Caki2 (cell line): ENCODE measurements at regions not wholly inside any gene's neighbourhood (a gene's known extent, or its start where the extent isn't known, plus 50 kb on each side); places are given as distances from the start of the nearest gene placed in this dataset.

Source experiments
- DNase-seq: peaks from one replicate; pipeline ENCODE4 v3.0.0-alpha.2; 2015; ENCODE audit warnings: low read depth
- in situ Hi-C: cut with HindIII; loops from 2 replicates; pipeline ENCODE4 v1.10.0; 2016; ENCODE audit warnings: low sequenced_read_pairs, low pct_unique_long_range_greater_than_20kb, mixed read lengths

DNA sequence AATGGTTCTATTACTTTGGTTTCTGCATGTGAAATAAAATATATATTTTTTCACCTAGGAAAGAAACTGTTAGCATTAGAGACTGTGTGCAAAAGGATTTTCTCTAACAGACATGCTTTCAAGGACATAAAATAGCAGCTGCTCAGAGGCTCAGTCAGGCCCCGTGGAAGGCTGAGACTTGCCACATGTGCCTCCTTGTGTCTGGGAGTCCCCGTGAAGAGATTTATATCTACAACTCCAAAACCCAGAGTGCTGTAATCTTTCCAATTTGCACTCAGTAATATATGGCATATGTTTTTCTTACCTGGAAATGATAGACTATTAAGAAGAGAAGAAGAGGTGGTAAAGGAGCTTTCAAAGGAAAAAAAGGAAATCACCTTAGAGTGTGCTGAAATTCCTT, 371.6 kb upstream of the OBI1 start:
- in situ Hi-C loops, result no loop called here
- DNase-seq, result no peak

GRCh38 chr13:79018166-79018565, 359.2 kb upstream of the OBI1 start:
- no peak for DNase-seq
- in situ Hi-C loops, result no loop called here

DNA sequence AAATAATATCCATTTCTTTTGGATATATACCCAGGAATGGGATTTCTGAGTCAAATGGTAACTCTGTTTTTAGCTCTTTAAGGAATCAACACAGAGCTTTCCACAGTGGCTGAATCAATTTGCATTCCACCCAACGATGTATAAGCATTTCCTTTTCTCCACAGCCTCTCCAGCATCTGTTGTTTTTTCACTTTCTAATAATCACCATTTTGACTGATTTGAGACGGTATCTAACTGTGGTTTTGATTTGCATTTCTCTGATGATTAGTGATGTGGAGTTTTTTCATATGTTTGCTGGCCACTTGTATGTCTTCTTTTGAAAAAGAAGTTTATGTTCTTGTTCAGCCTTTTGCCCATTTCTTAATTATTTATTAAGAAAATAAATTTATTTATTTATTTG, 352.2 kb upstream of the OBI1 start:
- in situ Hi-C loops, result no loop called here
- no peak for DNase-seq

- no peak for DNase-seq
- in situ Hi-C loops, result no loop called here
These were observed 345.3 kb upstream of the OBI1 start for GRCh38 chr13:79003989-79004898.

DNA sequence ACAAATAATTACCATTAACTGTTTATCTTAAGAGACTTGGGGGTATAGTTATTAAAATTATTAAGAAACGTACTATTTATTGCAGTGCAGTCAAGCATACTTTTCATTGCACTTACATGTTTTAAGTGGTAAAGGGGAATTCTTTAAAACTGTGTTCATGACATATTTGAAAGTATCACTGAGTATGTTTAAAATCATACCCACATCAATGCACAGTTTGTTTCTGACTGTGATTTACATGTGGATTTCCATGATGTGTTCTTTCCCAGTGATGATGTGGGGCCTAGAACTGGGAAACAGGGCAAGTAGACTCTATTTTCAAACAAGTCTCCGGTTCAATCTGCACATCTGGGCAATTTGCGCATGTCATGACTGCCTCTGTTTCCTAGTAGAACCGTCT, 340.5 kb upstream of the OBI1 start:
- no peak for DNase-seq
- in situ Hi-C loops, result no loop called here

GRCh38 chr13:78998630-78999315, 339.8 kb upstream of the OBI1 start:
- DNase-seq, result no peak
- in situ Hi-C loops, result no loop called here

GRCh38 chr13:78997902-78998629, 339.1 kb upstream of the OBI1 start:
- in situ Hi-C loops, result no loop called here
- DNase-seq, result no peak

DNA sequence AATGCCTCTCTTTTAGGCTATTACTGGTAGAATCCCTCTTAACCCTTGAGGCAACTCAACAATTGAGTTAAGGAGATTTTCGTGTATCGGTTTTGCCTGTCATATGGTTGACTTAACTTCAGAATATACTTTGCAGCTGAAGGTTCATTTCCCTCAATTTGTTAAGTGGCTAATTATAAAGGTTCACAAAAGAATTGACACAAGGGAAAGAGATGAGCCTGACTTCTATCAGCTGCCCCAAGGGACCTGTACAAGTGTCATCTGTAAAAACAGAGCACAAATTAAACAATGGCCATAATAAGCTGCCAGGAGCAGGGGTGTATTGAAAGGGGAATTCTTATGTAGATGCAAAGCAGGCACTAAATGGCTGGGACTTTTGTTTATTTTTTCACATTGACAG, 334.8 kb upstream of the OBI1 start:
- no peak for DNase-seq

DNA sequence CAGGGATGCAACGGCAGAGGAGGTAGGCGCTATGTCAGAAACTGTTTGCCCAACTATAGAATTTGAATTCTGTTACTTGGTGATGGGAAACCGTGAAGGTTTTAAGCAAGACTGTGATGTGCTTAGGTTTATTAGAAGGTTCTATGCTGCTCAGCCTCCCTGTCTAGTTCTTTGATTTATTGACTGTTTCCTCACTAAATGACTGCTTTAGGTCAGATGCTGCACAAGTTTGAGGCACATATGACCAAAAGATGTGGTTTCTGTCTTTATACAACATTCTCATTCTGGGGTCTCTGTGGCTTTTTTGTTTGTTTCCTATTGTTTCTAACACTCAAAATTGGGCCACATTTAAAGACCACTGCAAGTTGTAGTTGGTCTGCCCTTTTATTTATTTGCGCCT, 323.0 kb upstream of the OBI1 start:
- in situ Hi-C loops, result no loop called here
- no peak for DNase-seq

More for the DNA sequence above, 334.8 kb upstream of the OBI1 start:
- in situ Hi-C loops, result no loop called here

GRCh38 chr13:78979349-78979748, 320.4 kb upstream of the OBI1 start:
- DNase-seq, result no peak
- in situ Hi-C loops, result no loop called here

- in situ Hi-C loops, result no loop called here
- DNase-seq, result peak; percentile 22
These were observed 319.5 kb upstream of the OBI1 start for GRCh38 chr13:78978381-78978998.

DNA sequence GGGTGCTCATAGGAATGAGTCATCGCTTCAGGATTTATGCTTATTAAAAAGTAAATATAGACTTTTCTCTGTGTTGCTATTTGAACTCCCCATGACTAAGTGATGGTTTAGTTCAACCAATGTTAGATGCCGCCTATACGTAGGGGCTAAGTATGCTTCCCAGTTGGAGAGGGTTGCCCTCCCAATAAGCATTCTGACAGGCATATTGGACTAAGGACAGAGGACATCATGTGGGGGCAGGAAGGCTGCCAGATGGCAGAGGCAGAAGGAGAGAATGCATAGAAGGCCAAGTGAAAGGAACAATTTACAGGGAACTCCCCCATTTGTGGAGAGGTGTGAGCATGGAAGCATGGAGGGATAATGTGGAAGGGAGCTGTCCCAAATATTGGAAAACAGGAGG, 318.4 kb upstream of the OBI1 start:
- in situ Hi-C loops, result no loop called here
- DNase-seq, result no peak

- DNase-seq, result no peak
- in situ Hi-C loops, result no loop called here
These were observed 317.7 kb upstream of the OBI1 start for GRCh38 chr13:78976696-78977095.

DNA sequence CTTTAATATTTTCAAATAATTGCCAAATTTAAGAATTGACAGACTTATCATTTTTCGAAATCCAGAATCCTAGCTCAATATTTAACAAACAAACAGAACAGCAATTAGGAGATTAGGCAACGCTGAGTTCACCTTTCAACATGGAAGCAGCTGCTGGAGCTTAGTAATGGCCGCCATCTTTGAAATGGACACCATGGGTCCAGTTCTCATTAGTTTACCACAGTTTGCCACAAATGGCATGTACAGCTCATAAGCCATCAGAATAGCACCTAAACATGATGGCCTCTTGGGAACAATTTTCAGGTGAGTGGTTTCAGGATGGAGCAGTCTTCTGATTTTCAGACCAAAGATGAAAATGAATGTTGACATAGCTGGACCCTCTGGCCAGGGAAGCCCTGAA, 313.6 kb upstream of the OBI1 start:
- in situ Hi-C loops, result no loop called here
- no peak for DNase-seq

DNA sequence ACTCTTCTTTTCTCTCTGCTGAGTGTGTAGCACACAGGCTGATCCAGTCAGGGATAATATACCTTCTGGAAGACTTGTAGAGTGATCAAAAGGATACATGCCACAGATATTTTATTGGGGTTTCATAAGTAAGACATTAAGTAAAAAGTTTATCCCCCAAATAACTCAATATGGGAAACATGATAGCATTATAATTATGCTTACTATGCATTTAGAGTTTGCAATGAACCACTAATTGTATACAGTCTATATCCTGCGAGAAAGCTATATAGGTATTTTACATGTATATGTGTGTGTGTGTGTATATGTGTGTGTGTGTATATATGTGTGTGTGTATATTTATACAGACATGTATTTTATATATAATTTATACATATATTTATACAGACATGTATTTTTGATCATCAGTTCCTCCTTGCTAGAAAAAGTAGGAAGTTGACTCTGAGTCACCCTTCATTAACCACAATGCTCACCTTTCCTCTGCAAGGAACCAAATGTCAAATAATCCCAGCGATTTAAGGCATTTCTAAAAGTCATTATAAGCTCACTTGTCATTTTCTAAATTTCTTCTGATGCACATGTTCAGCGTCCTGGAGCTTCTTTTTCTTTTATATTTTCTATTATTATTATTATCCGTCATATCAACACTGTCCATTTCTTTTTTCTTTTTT, 312.5 kb upstream of the OBI1 start:
- in situ Hi-C loops, result no loop called here
- DNase-seq, result no peak

- in situ Hi-C loops, result no loop called here
These were observed 301.9 kb upstream of the OBI1 start for GRCh38 chr13:78960881-78961280.

DNA sequence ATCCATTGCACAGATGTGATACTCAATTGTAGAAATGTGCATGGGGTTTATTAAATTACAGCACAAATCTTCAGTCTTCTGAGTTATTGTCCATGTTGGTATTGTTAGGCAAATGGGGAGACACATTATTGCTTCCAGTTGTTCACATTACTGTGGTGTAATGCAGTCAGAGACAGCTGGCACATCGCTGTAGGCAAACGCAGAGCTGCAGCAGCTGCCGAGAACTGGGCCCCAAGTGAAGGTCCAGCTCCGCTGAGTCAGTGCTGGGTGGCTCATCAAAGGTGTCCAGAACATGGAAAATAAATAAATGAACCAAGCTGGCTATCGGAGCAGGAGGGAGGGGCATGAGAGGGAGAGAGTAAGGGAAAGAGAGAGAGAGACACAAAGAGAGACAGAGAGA, 299.1 kb upstream of the OBI1 start:
- no peak for DNase-seq
- in situ Hi-C loops, result no loop called here

More at GRCh38 chr13:78960881-78961280, 301.9 kb upstream of the OBI1 start:
- no peak for DNase-seq

- no peak for DNase-seq
- in situ Hi-C loops, result no loop called here
These were observed 281.6 kb upstream of the OBI1 start for GRCh38 chr13:78940455-78941130.
